Gastrocnemius medialis (tissue), 4 donors: ENCODE measurements at regions not wholly inside any gene's neighbourhood (a gene's known extent, or its start where the extent isn't known, plus 50 kb on each side); places are given as distances from the start of the nearest gene placed in this dataset.

Experiments used
- CTCF ChIP-seq, 5 experiments: fragments of 450-650 bp in 3 of 5; fragments of 200-600 bp in 2 of 5; sonication (generic) in 2 of 5; IDR thresholded peaks in 4 of 5; conservative IDR thresholded peaks in 1 of 5; 1 replicate in 4 of 5; 2 replicates in 1 of 5; pipeline ENCODE4 v1.5.1; 2016 to 2019; ENCODE audit warnings: antibody characterized with exemption in 5 of 5, mild to moderate bottlenecking in 3 of 5, moderate library complexity in 3 of 5
- POLR2A ChIP-seq, 2 donors: fragments of 450-650 bp; IDR thresholded peaks; one replicate each; pipeline ENCODE4 v1.6.1; 2017; ENCODE audit warnings: antibody characterized with exemption in 2 of 2, mild to moderate bottlenecking in 2 of 2, moderate library complexity in 2 of 2

GRCh38 chr3:78368636-78369345 is 1328.9 kb downstream of the ROBO2 start:
- no peak for TF ChIP-seq CTCF (IDR thresholded peaks at IDR 0.05 in 4 of 5, conservative IDR thresholded peaks at IDR 0.05 in 1 of 5)
- no peak for TF ChIP-seq POLR2A (IDR thresholded peaks at IDR 0.05)
